Vagina (tissue), 2 donors: ENCODE measurements at regions not wholly inside any gene's neighbourhood (a gene's known extent, or its start where the extent isn't known, plus 50 kb on each side); places are given as distances from the start of the nearest gene placed in this dataset.

Source experiments
- DNase-seq, 2 donors: peaks; one replicate each; pipeline ENCODE4 v3.0.0-alpha.2; 2017; ENCODE audit errors: extremely low spot score in 2 of 2
- H3K27ac ChIP-seq: fragments of 200-600 bp; sonication (generic); one replicate; pipeline ENCODE4 v1.5.1; 2019
- H3K27me3 ChIP-seq: fragments of 200-600 bp; sonication (generic); one replicate; pipeline ENCODE4 v1.5.1; 2019
- H3K36me3 ChIP-seq, 2 donors: fragments of 200-600 bp; sonication (generic); one replicate each; pipeline ENCODE4 v1.5.1; 2017 to 2019
- H3K4me1 ChIP-seq: fragments of 200-600 bp; sonication (generic); one replicate; pipeline ENCODE4 v1.5.1; 2019
- H3K4me3 ChIP-seq, 2 donors: fragments of 200-600 bp; sonication (generic); 1 replicate in 1 of 2; 2 replicates in 1 of 2; pipeline ENCODE4 v1.5.1; 2016 to 2019
- H3K9me3 ChIP-seq: fragments of 200-600 bp; sonication (generic); one replicate; pipeline ENCODE4 v1.5.1; 2019
- POLR2A ChIP-seq, 2 donors: fragments of 450-650 bp; IDR thresholded peaks; one replicate each; pipeline ENCODE4 v1.6.1; 2017; ENCODE audit warnings: antibody characterized with exemption in 2 of 2, mild to moderate bottlenecking in 2 of 2, moderate library complexity in 2 of 2
- POLR2AphosphoS5 ChIP-seq, 2 donors: sonication (generic); formaldehyde crosslinking; IDR thresholded peaks; one replicate each; pipeline ENCODE4 v1.9.0; 2017; ENCODE audit warnings: antibody characterized with exemption in 2 of 2, mild to moderate bottlenecking in 2 of 2, low read depth in 1 of 2; ENCODE audit not compliant: insufficient read depth in 1 of 2
- intact Hi-C: fragments of 100-400 bp; cut with DNase I; formaldehyde crosslinking; loops from one replicate; pipeline ENCODE4 v1.15.1; 2023
- TF ChIP-seq, protein P1 (sequence below), 3 experiments: fragments of 450-650 bp in 2 of 3; fragments of 200-600 bp in 1 of 3; sonication (generic) in 1 of 3; IDR thresholded peaks; one replicate each; pipeline ENCODE4 v1.5.1; 2017 to 2019; ENCODE audit warnings: antibody characterized with exemption in 3 of 3, mild to moderate bottlenecking in 2 of 3, moderate library complexity in 2 of 3

DNA sequence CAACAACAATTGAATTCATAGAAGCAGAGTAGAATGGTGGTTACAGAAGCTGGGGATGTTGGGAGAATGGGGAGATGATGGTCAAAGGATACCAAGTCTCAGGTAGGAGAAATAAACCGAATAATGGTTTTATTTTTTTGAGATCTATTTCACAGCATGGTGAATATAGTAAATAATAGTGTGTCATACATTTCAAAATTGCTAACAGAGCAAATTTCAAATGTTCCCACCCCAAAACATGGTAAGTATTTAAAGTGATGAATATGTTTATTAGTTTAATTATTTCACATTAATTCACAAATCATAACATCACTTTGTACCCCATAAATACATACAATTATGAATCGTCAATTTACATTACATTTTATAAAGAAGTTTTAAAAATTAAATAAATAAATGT is 72.7 kb upstream of the ATG10 start:
- Histone ChIP-seq H3K27ac (no peak overlapping the region), H3K4me1 (no peaks in the 10 kb centered on the region), H3K4me3 (no peak overlapping the region), H3K27me3 (no peaks in the 10 kb centered on the region), H3K36me3 (no peaks in the 10 kb centered on the region), H3K9me3 (no peaks in the 10 kb centered on the region)
- TF ChIP-seq, protein P1, sequence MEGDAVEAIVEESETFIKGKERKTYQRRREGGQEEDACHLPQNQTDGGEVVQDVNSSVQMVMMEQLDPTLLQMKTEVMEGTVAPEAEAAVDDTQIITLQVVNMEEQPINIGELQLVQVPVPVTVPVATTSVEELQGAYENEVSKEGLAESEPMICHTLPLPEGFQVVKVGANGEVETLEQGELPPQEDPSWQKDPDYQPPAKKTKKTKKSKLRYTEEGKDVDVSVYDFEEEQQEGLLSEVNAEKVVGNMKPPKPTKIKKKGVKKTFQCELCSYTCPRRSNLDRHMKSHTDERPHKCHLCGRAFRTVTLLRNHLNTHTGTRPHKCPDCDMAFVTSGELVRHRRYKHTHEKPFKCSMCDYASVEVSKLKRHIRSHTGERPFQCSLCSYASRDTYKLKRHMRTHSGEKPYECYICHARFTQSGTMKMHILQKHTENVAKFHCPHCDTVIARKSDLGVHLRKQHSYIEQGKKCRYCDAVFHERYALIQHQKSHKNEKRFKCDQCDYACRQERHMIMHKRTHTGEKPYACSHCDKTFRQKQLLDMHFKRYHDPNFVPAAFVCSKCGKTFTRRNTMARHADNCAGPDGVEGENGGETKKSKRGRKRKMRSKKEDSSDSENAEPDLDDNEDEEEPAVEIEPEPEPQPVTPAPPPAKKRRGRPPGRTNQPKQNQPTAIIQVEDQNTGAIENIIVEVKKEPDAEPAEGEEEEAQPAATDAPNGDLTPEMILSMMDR (IDR thresholded peaks at IDR 0.05) = no peak
- no peak for TF ChIP-seq POLR2A (IDR thresholded peaks at IDR 0.05)
- no peak for TF ChIP-seq POLR2AphosphoS5 (IDR thresholded peaks at IDR 0.05; ENCODE audit: insufficient read depth in 1 of 2, low read depth in 1 of 2)
- intact Hi-C loops = no loop called here
- DNase-seq = no peak

DNA sequence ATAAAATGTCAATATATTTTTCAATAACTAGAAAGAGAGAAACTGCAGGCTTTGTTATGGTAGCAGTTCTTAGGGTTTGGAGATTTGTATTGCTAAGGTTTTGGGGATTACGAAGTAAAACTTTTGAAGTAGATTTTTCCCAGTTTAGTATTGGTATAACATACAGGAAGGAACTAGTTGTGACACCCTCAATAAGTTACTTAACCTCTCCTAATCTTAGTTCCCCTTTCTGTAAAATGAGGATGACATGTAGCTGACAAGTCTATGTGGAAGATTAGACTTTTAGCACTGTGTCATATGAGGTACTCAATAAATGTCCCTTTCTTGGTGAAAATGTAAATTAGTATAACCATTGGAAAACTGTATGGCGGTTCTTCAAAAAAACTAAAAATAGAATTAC is 73.4 kb upstream of the ATG10 start:
- H3K4me1 ChIP-seq = no peaks in the 10 kb centered on the region
- H3K9me3 ChIP-seq = no peaks in the 10 kb centered on the region
- H3K27ac ChIP-seq = no peak overlapping the region
- no peak for DNase-seq
- no peaks in the 10 kb centered on the region for H3K36me3 ChIP-seq
- intact Hi-C loops = no loop called here
- H3K27me3 ChIP-seq = no peaks in the 10 kb centered on the region
- no peak overlapping the region for H3K4me3 ChIP-seq
- no peak for TF ChIP-seq POLR2AphosphoS5 (IDR thresholded peaks at IDR 0.05; ENCODE audit: insufficient read depth in 1 of 2, low read depth in 1 of 2)

DNA sequence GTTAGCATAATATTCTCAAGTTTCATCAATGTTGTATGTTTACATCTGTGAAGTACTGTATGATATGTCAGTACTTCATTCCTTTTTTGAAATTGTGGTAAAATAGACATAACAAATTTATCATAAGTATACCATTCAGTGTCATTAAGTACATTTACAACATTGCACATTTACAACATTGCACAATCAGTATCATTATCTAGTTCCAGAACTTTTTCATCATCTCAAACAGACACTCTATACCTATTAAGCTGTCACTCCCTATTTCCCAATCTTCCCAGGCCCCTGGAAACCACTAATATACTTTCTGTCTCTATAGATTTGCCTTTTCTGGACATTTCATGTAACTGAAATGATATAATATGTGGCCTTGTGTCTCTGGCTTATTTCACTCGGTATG is 75.1 kb upstream of the ATG10 start:
- no peaks in the 10 kb centered on the region for H3K4me1 ChIP-seq
- no peak overlapping the region for H3K4me3 ChIP-seq
- H3K36me3 ChIP-seq = no peaks in the 10 kb centered on the region
- DNase-seq = no peak
- H3K27ac ChIP-seq = no peak overlapping the region
- no peak for TF ChIP-seq POLR2A (IDR thresholded peaks at IDR 0.05)
- TF ChIP-seq, protein P1 (IDR thresholded peaks at IDR 0.05) = no peak
- TF ChIP-seq POLR2AphosphoS5 (IDR thresholded peaks at IDR 0.05; ENCODE audit: insufficient read depth in 1 of 2, low read depth in 1 of 2) = no peak
- no peaks in the 10 kb centered on the region for H3K9me3 ChIP-seq
- no peaks in the 10 kb centered on the region for H3K27me3 ChIP-seq
- intact Hi-C loops = no loop called here

DNA sequence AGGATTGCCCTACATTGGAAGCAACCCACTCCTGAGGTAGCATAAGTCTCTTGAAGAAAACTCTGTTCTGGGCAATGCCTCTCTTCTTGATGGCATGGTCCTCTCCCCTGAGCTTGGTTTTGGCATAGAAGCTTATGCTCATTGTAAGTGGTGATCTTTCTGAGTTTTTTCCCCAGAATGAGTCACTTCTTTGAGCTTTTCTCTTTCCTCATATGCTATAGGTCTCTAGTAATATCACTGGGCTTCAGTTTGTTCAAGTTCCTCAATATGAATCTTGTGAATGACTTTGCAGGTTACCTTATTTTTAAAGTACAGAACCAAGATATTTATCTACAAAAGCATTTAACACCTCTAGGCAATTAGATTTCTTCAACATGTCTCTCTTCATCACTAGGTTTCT is 76.5 kb upstream of the ATG10 start:
- Histone ChIP-seq H3K27ac (no peak overlapping the region), H3K4me3 (no peak overlapping the region), H3K9me3 (no peaks in the 10 kb centered on the region), H3K4me1 (no peaks in the 10 kb centered on the region), H3K36me3 (no peaks in the 10 kb centered on the region), H3K27me3 (no peaks in the 10 kb centered on the region)
- intact Hi-C loops = no loop called here
- TF ChIP-seq POLR2AphosphoS5 (IDR thresholded peaks at IDR 0.05; ENCODE audit: insufficient read depth in 1 of 2, low read depth in 1 of 2) (no peak), POLR2A (IDR thresholded peaks at IDR 0.05) (no peak)
- TF ChIP-seq, protein P1 (IDR thresholded peaks at IDR 0.05) = no peak
- DNase-seq = no peak

DNA sequence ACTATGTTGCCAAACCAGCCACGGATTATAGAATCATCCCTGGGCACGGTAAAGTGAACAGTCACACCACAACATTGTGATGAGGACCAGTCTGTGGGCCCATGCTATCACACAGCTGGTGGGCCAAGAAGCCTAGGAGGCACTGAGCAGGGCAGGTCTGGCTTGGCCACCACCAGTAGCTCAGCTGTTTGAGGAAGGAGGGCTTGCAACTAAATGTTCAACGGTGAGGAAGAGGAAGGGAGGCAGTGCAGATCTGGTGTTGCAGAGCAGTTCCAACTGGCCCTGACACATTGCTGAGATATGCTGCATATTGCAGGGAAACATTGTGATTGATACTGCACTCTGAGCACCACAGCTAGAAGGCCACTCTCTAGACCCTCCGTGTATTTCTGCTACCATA is 77.9 kb upstream of the ATG10 start:
- Histone ChIP-seq H3K9me3 (no peaks in the 10 kb centered on the region), H3K4me1 (no peaks in the 10 kb centered on the region), H3K27me3 (no peaks in the 10 kb centered on the region), H3K4me3 (no peak overlapping the region), H3K36me3 (no peaks in the 10 kb centered on the region), H3K27ac (no peak overlapping the region)
- no peak for TF ChIP-seq POLR2A (IDR thresholded peaks at IDR 0.05)
- no peak for TF ChIP-seq POLR2AphosphoS5 (IDR thresholded peaks at IDR 0.05; ENCODE audit: insufficient read depth in 1 of 2, low read depth in 1 of 2)
- TF ChIP-seq, protein P1 (IDR thresholded peaks at IDR 0.05) = no peak
- DNase-seq = no peak
- intact Hi-C loops = no loop called here

DNA sequence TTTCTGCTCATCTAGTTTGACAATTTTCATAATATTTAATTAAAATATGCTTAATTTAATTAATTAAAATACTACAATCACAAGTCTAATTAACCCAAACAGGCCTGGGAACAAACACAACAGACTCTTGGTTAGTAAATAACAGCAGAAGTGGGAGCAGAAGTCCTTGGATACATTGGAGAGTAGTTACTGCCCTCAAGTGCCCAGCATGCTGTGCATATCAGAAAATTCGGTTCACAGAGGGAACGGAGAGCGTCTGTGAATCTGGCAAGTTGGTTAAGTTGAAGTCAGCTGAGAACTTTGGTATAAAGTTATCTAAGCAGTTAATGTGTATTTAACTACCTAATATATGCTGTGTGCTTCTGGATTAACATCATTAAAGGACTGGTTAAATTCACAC is 87.0 kb upstream of the ATG10 start:
- H3K4me1 ChIP-seq = no peaks in the 10 kb centered on the region
- TF ChIP-seq POLR2A (IDR thresholded peaks at IDR 0.05) (no peak), POLR2AphosphoS5 (IDR thresholded peaks at IDR 0.05; ENCODE audit: insufficient read depth in 1 of 2, low read depth in 1 of 2) (no peak)
- TF ChIP-seq, protein P1 (IDR thresholded peaks at IDR 0.05) = no peak
- no peaks in the 10 kb centered on the region for H3K9me3 ChIP-seq
- intact Hi-C loops = no loop called here
- H3K36me3 ChIP-seq = no peaks in the 10 kb centered on the region
- DNase-seq = no peak
- no peak overlapping the region for H3K4me3 ChIP-seq
- H3K27me3 ChIP-seq = no peaks in the 10 kb centered on the region
- H3K27ac ChIP-seq = no peak overlapping the region
